HG03095 (cell line): ENCODE measurements at regions not wholly inside any gene's neighbourhood (a gene's known extent, or its start where the extent isn't known, plus 50 kb on each side); places are given as distances from the start of the nearest gene placed in this dataset.
"Not testable (repeated sequence)": the region's sequence is repeated elsewhere in the genome, so short reads cannot be mapped to it uniquely, and the experiment has no call there.

Experiments
- ATAC-seq: cut with Tn5 transposase; IDR thresholded peaks from one replicate; pipeline ENCODE4 v1.9.1; 2021; ENCODE audit warnings: moderate library complexity; ENCODE audit not compliant: unreplicated experiment

DNA sequence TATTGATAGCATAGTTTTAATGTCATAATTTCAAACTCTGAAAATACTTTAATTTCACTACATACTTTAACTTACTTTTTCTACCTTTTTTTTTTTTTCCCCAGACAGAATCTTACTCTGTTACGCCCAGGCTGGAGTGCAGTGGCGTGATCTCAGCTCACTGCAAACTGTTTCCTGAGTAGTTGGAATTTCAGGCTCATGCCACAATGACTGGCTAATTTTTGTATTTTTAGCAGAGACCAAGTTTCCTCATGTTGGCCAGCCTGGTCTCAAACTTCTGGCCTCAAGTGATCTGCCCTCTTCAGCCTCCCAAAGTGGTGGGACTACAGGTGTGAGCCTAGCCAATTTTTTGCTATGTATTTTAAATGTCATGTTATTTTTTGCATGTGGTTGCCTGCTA, 741.6 kb downstream of the TRAM1L1 start:
- no peak for ATAC-seq

DNA sequence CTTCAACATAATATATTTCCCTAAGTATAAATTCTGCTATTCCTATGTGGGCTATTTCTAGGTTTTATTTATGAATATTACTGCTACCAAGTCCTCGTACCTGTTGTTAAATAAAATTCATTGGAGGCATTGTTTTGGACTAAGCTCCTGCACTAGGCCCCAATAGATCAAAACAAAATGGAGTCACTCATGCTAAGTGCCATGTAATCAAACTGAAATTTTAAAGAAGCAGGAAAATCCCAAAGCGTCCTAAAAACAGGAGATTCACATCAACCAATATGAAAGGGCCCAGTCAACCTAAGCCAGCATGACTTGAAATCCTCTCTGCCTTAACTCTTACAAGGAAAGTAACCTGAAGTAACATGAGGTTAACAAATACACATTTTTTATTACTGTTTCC, 743.2 kb downstream of the TRAM1L1 start:
- ATAC-seq, result no peak

DNA sequence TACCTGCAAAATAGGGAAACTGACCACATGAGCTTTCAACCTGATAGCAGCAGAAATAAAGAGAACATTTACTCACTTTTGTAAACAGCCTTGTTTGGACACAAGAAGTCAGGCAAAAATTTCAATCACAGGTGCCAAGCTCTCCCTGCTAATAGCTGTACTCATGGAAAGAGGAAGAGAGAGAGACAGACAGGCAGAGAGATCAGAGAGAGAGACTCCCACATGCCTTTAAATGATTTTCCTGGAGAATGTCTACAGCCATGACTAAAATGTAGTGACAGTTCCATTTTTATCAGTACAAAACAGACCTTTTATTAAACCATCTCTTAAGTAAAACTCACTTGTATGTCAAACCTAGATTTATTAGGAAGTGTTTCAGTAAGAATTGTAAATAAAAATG, 752.9 kb downstream of the TRAM1L1 start:
- no peak for ATAC-seq

DNA sequence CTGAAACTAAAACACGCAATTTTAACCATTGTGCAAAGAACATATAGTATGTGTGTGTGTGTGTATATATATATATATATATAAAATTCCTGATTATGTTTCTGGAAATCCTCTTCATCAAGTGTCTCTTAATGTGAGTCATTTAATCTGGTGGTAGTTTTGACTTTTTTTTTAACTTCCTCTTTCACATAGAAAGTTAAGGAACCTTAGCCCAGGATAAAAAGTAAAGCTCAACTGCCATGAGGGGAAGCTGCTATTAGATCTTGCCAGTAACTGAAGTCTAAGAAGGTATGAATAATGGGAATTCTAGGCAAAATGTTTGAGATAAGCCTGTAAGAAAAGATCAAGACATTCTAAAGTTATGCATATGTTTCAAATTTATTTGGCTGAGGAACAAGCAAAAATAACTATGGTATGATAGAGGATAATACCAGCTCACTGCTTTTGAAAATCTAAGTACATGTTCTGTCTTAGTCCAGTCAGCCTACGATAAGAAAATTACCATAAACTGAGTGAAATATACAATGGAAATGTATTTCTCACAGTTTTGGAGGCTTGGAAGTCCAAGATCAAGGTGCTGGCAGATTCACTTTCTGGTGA, 757.0 kb downstream of the TRAM1L1 start:
- no peak for ATAC-seq

DNA sequence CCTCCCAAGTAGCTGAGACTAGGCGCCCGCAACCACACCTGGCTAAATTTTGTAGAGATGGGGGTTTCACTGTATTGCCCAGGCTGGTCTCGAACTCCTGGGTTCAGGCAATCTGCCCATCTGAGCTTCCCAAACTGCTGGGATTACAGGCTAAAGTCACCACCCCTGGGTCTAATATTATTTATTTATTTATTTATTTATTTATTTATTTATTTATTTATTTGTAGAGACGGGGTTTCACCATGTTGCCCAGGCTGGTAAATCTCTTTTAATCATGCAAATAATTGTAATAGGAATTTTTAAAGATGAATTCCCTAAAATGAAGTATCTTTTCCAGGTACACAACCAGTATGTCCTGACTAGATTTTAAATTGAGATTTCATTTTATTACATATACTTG, 761.8 kb downstream of the TRAM1L1 start:
- no peak for ATAC-seq

DNA sequence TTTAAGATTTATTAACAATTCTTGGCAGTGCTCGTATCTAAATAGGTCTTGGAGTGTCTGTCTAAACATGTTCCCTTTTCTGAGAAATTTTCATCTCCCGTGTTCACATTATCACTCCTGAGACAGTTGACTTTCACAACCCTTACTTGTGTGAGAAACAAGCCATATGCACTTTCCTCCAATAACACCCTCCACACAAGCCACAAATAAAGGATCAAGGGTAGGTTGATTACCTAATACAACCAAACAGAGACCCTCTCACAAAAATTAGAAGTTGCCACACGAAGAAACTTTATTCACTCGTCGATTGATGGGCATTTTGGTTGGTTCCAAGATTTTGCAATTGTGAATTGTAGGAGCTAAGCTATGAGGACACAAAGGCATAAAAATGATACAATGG, 763.9 kb downstream of the TRAM1L1 start:
- no peak for ATAC-seq

DNA sequence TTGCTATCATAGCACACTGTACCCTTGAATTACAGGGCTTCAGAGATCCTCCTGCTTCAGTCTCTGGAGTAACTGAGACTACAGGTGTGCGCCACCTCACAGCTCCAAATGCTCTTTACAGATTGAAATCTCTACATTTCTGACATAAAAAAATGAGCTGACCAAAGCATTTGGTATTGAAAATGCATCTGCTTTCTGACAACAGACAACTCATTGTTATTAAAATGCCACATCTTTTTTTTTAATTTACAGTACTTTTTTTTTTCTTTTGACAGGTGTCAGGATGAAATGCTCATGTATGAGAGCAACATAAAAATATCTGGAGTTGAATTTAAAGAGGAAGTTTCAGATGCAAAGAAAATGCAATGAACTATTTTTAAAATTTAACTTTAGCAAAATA, 764.5 kb downstream of the TRAM1L1 start:
- ATAC-seq, result no peak

DNA sequence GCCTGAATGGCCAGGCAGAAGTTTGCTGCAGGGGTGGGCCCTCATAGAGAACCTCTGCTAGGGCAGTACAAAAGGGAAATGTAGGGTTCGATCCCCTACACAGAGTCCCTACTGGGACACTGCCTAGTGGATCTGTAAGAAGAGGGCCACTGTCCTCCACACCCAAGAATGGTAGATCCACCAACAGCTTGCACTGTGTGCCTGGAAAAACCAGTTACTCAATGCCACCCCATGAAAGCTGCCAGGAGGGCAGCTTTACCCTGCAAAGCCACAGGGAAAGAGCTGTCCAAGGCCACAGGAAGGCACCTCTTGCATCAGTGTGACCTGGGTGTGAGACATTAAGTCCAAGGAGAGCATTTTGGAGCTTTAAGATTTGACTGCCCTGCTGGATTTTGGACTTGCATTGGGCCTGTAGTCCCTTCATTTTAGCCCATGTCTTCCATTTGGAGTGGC, 781.6 kb downstream of the TRAM1L1 start:
- no peak for ATAC-seq

DNA sequence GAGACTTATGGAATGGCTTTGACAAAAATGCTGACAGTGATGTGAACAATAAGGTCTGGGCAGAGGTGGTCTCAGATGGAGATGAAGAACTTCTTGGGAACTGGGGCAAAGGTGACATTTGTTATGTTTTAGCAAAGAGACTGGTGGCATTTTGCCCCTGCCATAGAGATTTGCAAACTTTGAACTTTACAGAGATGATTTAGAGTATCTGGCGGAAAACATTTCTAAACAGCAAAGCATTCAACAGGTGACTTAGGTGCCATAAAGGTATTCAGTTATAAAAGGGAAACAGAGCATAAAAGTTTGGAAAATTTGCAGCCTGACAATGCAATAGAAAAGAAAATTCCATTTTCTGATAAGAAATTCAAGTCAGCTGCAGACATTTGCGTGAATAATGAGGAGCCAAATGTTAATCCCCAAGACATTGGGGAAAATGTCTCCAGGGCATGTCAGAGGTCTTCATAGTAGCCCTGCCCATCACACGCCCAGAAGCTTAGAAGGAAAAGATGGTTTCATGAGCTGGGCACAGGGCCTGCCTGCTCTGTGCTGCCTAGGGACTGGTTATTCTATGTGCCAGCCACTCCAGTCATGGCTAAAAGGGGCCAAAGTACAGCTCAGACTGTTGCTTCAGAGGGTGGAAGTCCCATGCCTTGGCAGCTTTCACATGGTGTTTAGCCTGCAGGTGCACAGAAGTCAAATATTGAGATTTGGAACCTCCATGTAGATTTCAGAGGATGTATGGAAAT, 782.2 kb downstream of the TRAM1L1 start:
- no peak for ATAC-seq

DNA sequence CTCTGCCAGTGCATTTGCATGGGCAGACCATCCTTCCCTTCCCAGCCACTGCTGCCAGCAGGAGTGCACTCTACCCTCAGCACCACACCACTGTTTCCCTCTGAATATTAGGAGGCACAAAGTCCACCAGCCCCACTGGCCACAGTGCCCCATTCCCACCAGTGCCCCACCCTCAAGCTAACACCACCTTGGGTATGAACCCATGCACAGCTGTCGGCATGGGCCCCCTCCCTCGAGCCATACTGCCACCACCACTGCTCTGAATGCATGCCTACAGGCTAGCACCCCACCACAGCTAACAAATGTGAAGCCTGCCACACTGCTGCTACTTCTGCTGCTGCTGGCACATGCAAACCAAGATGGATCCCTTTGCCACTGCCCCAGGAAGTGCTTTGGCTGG, 810.4 kb downstream of the TRAM1L1 start:
- no peak for ATAC-seq

DNA sequence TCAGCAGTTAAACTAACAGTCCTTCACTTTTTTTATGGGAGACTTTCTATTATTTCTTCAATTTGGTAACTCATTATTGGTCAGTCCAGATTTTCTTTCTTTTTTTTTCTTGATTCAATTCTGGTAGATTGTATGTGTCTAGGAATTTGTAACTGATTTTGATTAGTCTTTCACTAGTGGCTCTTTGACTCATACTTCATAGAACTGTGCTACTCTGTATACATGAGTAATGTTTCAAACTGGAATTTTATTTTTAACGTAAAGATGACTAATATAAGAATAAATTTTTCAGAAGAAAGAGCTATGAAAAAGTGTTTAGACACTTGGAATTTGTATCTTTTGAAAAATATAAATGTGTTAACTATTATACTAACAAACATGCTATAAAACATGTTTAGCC, 813.0 kb downstream of the TRAM1L1 start:
- no peak for ATAC-seq

DNA sequence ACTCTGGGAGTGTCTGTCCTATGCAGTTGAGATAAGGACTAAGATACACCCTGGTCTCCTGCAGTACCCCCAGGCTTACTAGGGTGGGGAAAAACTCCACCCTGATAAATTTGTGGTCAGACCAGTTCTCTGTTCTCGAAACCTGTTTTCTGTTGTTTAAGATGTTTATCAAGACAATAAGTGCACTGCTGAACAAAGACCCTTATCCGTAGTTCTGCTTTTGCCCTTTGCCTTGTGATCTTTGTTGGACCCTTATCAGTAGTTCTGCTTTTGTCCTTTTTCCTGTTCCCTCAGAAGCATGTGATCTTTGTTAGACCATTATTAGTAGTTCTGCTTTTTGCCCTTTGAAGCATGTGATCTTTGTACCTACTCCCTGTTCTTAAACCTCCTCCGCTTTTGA, 824.4 kb downstream of the TRAM1L1 start:
- ATAC-seq, result not testable (repeated sequence)

DNA sequence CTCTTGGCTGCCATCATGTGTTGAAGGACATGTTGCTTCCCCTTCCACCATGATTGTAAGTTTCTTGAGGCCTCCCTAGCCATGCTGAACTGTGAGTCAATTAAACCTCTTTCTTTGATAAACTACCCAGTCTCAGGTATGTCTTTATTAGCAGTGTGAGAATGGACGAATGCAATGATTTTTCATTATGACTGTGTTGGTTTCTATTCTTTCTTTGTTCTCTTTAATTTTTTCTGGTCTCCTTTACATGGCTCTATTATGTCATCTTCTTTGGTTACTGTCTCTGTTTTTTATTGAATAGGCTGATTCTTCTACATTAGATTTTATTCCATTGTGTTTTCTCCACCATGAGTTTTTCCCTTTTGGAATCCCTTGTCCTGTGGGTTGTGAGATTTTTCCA, 840.6 kb downstream of the TRAM1L1 start:
- ATAC-seq, result no peak

DNA sequence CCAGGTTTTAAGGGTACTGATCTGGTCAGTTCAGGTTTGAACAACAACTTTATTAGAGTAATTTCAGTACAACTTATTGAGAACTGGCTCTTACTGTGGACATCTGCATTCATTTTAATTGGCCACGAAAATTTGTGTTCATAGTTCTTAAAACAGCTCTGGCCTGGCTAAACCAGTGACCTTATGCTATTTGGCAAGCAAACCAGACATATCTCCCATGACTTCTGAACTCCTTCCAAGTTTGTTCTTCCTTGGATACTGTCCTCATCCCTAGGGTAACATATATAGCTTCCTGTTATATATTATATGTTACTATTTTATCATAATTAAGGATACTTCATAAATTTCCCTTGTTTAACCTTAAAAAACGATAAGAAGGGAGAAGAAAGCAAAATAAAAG, 841.9 kb downstream of the TRAM1L1 start:
- ATAC-seq, result no peak

DNA sequence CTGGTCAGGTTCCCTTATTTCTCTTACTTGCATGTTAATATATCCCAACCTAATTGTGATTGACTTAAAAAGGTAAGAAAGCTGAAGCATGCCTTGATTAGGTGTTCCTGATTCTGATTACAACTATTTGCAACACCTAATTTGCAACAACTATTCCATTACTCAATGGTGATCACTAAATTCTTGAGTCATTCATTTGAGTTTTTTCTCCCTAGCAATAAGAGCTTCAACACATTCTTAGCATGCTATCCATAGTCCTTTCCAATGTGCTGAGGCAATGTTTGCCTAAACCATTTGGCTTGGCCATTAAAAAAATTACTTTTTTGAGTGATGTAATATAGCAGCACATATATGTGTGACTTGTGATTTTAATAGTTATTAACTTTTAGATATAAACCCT, 851.4 kb downstream of the TRAM1L1 start:
- no peak for ATAC-seq

DNA sequence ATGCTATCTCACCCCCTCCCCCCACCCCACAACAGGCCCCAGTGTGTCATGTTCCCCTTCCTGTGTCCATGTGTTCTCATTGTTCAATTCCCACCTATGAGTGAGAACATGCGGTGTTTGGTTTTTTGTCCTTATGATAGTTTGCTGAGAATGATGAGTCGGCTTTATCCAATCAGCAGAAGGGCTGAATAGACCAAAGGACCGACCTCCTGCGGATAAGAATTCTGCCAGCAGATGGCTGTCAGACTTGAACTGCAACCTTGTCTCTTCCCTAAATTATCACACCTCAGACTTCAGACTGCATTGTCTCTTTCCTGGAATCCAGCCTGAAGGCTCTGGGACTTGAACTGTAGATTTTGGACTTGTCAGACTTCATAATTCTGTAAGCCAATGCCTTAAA, 853.4 kb downstream of the TRAM1L1 start:
- ATAC-seq, result not testable (repeated sequence)

DNA sequence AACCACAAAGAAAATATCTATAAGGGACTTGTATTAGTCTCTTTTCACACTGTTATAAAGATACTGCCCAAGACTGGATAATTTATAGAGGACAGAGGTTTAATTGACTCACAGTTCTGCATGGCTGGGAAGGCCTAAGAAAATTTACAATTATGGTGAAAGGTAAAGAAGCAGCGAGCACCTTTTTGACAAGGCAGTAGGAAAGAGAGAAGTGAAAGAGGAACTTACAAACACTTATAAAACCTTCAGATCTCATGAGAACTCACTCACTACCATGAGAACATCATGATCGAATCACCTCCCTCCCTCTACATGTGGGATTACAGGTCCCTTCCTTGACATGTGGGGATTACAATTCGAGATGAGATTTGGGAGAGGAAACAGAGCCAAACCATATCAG, 856.0 kb downstream of the TRAM1L1 start:
- ATAC-seq, result no peak

DNA sequence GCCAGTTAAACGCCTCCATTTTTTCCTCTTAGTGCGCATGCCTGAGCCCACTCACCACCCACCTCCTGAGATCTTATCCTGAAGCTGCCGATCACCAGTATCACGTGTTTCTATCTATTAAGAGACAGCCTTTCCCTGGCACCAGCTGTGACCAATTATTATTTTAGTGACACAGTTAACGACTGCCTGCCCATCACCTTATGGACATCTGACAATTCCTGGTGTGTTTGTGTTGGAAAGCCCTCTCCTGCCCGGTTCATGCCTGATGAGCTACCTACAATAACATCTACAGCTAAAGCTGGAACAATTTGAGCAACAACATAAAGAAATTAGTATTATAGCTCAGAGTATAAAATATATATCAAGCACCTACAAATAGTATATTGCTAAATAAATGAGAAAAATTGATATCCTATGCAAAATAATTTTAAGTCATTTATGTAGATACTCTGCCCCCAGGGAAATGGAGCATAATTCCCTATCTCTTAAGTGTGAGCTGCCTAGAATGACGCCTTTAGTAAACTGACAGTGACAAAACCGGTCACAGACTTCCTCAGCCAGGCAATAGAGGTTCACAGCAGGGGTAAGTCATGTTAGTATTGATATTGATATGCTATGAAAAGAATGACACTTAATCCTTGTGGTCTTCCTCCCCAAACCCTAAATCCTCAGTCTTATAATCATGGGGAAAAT, 862.2 kb downstream of the TRAM1L1 start:
- ATAC-seq, result no peak

DNA sequence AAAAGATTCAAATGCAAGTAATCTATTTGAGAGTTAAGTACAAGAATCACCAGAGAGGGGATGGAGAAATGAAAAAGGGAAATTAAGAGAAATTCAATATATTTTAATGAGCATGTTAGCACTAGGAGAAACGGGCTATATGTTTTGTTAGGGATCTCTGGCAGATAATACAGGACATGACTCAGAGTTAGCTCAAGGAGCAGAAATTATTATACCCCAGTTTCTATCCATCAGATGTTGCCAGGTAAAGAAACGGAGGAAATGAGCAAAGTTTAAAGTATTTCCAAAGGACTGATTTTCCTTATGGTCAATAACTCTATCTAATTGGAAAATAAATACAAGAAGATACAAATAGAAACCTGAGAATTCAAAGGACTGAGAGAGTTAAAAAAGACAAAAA, 867.6 kb downstream of the TRAM1L1 start:
- ATAC-seq, result no peak

DNA sequence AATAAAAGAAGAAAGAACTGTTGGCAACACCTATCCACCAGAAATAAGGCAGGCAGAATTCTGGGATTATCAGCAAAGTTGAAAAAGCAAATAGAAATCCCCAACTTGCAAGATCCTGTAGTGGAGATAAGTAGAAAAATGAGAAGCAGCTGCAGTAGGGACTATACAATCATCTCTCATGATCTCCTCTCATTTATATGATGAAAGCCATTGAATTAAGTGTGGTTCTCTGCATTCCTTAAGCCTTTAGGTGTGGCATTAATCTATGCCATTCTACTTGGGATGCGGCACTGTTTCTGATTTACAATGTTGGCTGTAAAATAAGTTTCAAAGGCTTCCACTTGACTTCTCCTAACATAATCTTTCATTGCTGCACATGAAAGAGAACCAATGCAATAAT, 869.8 kb downstream of the TRAM1L1 start:
- ATAC-seq, result no peak

DNA sequence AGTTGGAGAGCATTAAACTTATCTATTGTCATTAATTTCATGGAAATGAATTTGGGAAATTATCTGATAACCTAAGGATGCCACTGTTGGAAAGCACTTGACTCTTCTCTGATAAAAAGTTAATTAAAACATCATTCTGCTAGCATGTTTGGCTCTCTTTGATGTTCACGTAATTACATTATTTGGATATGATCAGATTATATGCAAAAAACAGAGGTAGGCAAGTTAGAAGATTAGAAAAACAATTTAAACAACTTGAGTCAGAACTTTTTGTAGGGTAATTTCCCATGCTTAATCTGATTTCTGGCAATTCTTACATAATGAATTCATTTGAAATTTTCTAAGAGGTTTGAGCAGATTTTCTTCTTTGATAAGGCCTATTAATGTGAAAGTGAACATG, 882.9 kb downstream of the TRAM1L1 start:
- no peak for ATAC-seq

DNA sequence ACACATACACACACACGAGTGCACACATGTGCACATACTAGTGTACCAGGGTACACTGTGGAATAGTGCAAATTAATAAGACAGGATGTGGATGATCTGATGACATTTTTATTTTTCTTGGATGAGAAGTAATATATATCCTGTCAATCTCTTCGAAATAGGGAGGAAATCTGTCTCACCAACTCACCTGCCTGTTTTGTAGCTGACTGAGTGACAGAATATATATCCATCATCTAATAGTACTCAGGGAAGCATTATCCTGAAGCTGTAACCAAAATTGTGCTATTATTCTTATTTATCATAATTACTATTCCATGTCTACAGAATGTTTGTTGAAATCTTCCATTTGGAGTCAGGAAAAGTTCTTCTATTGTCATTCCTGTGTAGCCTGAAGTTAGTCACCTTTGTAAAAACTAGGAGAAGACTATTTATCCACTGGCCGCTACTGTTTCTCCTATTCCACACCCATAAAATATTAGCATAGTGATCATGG, 888.0 kb downstream of the TRAM1L1 start:
- no peak for ATAC-seq
